ENCODE measurements at regions not wholly inside any gene's neighbourhood (a gene's known extent, or its start where the extent isn't known, plus 50 kb on each side); places are given as distances from the start of the nearest gene placed in this dataset.

GRCh38 chr10:4154191-4154715 lies 369.2 kb upstream of the KLF6 start:
- TF ChIP-seq, protein P1, sequence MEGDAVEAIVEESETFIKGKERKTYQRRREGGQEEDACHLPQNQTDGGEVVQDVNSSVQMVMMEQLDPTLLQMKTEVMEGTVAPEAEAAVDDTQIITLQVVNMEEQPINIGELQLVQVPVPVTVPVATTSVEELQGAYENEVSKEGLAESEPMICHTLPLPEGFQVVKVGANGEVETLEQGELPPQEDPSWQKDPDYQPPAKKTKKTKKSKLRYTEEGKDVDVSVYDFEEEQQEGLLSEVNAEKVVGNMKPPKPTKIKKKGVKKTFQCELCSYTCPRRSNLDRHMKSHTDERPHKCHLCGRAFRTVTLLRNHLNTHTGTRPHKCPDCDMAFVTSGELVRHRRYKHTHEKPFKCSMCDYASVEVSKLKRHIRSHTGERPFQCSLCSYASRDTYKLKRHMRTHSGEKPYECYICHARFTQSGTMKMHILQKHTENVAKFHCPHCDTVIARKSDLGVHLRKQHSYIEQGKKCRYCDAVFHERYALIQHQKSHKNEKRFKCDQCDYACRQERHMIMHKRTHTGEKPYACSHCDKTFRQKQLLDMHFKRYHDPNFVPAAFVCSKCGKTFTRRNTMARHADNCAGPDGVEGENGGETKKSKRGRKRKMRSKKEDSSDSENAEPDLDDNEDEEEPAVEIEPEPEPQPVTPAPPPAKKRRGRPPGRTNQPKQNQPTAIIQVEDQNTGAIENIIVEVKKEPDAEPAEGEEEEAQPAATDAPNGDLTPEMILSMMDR (IDR thresholded peaks at IDR 0.05; ENCODE audit: poor library complexity): no peak
- TF ChIP-seq EZH2 (IDR thresholded peaks at IDR 0.05; ENCODE audit: borderline replicate concordance) (no peak), EZH2phosphoT487 (IDR thresholded peaks at IDR 0.05; ENCODE audit: low read depth, severe bottlenecking, unreplicated experiment) (no peak)
